HG03342 (cell line): ENCODE measurements at regions not wholly inside any gene's neighbourhood (a gene's known extent, or its start where the extent isn't known, plus 50 kb on each side); places are given as distances from the start of the nearest gene placed in this dataset.
A peak's percentile ranks its signal among the peaks of the same experiment; 100 is the strongest.
"Not testable (repeated sequence)": the region's sequence is repeated elsewhere in the genome, so short reads cannot be mapped to it uniquely, and the experiment has no call there.

Source experiments
- ATAC-seq: cut with Tn5 transposase; IDR thresholded peaks from one replicate; pipeline ENCODE4 v1.9.1; 2021; ENCODE audit warnings: mild to moderate bottlenecking, moderate library complexity; ENCODE audit not compliant: unreplicated experiment

DNA sequence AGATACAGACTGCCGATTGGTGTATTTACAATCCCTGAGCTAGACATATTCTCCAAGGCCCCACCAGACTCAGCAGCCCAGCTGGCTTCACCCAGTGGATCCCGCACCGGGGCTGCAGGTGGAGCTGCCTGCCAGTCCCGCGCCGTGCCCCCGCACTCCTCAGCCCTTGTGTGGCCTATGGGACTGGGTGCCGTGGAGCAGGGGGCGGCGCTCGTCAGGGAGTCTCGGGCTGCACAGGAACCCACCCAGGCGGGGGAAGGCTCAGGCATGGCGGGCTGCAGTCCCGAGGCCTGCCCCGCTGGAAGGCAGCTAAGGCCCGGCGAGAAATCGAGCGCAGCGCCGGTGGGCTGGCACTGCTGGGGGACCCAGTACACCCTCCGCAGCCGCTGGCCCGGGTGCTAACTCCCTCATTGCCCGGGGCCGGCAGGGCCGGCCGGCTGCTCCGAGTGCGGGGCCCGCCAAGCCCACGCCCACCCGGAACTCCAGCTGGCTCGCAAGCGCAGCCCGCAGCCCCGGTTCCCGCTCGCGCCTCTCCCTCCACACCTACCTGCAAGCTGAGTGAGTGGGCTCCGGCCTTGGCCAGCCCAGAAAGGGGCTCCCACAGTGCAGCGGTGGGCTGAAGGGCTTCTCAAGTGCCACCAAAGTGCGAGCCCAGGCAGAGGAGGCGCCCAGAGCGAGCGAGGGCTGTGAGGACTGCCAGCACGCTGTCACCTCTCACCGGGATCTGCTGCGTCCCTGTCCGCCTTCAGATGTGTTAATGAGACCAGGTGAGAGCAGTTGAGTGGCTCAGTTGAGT is 137.8 kb upstream of the LCORL start:
- ATAC-seq = not testable (repeated sequence)

DNA sequence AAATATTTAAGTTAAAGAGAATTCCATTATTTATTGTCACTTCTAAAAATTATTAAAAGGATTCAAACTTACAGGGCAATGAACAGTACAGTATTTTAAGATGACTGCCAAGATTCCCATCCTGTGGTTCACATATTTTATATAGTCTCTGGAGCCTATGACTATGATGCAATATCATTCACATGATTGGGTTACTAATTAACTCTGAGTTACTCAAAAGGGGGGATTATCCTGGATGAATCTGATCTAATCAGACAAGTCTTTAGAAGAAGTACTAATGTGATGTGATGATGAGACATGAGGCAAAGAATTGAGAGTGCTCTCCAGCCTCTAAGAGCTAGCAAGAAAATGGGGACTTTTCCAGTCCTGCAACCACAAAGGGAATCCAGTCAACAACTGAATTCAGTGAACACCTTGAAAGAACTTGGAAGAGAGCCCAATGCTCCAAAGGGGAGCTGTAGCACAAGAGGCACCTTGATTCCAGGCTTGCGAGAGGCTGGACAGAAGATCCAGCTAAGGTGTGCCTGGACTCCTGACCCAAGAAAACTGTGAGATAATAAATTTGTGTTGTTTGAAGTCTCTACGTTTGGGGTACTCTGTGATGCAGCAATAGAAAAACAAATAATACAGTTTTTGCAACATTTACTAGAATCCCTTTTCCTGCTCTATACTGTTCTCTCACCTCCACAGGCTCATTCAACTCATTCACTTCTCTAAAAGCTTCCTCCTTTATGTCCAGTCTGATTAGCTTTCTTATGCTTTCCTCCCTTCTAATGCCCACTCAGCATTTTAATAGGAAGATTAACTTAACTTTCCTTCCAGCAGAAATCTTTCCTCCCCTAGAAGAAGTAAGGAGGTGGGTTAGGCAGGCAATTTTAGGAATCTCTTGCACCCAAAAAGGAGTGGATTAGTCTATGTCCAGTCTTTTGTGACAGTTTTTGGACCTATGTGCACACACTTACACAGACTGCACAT is 133.8 kb upstream of the LCORL start:
- ATAC-seq = no peak

DNA sequence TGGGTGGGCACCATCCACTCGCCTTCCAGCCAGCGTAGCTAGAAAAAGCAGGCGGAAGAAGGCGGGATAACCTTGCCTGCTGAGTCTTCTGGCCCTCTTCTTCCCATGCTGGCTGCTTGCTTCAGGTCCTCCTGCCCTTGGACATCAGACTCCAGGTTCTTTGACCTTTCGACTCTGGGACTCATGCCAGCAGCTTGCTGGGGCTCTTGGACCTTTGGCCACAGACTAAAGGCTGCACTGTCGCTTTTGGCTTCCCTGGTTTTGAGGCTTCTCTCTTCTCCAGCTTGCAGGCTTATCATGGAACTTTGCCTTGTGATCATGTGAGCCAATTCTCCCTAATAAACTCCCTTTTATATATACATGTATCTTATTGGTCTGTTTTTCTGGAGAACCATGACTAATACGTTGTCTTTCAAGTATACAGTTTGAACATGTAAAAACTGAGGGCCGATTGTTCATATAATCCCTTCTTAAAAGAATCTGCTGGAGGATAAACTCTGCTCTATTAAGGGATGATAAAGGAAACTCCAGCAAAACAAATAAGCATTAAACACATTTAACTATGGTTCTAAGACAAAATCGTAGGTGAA is 116.6 kb upstream of the LCORL start:
- ATAC-seq = no peak

DNA sequence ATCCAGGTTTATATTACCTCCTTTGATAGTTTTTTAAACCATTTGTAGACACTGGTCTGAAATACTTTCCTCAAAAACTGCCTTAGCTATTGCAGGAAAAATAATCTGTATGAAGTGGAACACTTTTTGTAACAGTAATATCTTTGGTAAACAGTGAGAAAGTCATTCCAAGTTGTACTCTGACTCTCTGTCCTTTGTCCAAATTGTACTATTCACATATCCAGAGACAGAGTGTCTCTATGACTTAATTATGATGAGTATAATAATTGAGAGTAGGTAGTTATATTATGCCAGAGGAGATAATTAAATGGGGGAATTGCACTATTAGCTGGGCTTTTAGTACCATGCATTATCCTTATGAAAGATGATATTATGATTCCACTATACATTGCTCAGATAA is 112.6 kb upstream of the LCORL start:
- ATAC-seq = no peak

DNA sequence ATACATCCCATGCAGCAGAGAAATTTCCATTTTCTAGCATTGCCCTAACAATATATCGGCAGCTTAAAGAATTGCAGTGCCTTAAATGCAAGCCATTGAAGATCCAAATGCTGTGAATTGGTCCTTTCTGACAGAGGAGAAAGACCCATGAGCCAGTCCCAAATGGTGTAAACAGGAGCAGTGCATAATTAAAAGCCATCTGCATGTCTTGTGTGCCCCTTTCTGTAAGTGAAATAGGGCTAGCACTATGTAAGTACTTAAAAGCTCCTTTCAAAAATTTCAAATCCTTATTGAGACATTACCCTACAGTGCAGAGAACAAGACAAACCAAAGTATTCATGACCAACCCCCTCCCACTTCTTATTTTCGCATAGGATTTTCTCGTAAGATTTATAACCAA is 108.7 kb upstream of the LCORL start:
- no peak for ATAC-seq

DNA sequence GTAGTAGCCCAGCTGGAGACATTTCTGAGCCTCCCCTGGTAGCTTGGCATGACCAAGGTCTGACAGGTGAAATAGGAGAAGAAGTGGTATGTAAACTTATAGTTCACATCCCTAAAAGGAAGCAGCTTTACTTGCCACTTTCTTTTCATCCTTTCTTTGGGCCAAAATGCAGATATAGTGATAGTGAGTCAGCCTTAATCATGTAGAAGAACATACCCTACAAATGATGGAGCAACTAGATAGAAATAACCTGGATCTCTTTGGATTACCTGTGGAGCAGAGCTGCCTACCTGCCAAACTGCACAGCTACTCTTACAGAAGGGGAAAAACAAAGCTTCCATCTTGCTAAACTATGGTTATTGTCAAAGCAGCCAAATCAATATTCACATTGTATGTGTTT is 106.7 kb upstream of the LCORL start:
- no peak for ATAC-seq

DNA sequence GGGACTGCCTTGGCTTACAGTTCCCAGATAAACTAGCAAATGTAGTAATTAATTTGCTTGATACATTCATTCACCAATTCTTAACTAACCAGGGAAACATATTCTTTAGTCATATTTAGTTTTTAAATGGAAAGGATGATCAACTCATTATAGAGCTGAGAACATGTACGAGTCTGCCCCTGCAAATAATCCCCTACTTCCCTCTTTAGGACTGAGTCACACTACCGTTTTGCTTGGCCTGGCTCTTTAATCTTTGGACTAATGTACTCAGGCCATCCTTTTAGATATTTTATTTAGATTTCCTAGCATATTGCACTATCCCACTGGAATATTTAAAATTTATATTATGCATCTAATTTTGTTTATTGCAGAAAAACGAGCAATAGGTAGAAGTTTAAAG is 105.5 kb upstream of the LCORL start:
- no peak for ATAC-seq

DNA sequence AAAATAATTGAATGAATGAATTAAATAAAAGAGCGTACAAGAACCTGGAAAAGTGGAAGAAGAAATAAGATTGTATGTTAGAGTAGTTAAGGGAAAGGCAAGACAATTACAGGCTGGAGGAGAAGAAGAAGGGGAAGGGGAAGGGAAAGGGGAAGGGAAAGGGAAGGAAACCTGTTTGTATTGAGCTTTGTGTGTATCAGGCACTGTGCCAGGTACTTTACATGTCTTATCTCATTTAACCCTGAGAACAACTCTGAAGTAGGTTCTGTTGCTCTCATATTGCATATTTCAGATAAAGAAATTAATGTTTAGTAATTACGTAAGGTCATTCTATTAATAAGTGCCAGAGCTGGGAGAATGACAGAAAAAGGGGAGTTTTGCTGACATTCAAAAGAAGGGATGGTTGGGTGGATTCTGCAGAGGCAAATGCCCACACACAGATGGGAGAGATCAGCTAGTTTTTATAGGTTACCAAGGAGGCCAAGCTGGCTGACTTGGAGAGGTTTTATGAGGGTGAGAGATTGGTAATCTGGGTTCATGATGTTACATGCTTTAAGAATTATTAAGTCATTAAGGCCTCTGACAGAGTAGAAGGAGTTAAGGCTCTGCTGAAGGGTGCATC is 92.3 kb upstream of the LCORL start:
- no peak for ATAC-seq

DNA sequence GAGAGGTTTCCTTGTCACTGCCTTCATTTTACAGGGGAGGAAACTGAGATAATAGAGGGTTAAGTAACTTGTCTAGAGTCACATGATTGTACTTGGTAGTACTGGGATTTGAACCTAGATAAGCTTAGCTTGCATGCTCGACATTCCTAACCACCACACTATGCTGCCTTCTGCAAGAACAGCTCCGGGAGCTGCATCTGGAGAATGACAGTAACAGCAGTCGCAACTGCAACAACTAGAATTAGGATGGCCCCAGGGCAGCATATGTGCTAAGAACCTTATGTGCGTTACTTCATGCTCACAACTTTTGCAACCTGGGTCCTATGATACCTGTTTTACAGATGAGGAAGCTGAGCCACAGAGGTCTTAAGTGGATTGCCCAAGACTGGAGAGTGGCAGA is 89.5 kb upstream of the LCORL start:
- ATAC-seq = no peak

DNA sequence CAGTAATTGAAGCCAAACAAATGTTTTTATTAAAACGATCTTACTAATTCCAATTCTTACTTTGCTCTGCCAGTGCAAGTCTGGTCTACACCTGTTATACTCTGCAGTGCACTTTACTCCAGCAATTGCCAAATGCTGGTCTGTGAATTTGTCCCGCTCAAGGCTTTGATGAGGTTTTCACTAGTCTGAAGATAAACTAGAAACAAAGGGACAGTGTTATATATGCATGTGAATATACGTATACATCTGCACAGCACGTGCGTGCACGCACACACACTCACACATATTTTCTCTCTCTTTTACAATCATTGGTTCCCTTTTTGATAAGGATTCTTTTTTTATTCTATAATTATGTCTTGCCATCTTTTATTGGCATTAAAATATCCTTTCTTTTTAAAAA is 88.5 kb upstream of the LCORL start:
- ATAC-seq = no peak

DNA sequence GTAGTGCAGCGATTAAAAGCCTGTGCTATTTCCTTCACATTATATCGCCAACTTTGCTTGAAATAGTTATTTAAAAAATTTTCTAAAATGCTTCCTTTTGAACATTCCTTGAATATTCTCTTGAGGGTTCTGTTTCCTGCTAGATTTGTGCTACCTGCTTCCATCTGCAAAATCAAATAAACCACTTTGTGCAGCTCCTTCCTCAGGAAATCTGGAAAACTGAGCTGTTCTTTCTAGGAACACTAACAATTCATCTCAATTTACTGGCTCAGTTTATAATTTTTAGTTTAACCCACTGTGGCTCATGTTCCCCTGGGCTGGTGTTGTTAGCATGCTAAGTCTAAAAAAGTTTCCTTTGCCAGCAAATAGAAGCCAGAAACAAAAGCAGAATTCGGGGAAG is 88.1 kb upstream of the LCORL start:
- no peak for ATAC-seq

DNA sequence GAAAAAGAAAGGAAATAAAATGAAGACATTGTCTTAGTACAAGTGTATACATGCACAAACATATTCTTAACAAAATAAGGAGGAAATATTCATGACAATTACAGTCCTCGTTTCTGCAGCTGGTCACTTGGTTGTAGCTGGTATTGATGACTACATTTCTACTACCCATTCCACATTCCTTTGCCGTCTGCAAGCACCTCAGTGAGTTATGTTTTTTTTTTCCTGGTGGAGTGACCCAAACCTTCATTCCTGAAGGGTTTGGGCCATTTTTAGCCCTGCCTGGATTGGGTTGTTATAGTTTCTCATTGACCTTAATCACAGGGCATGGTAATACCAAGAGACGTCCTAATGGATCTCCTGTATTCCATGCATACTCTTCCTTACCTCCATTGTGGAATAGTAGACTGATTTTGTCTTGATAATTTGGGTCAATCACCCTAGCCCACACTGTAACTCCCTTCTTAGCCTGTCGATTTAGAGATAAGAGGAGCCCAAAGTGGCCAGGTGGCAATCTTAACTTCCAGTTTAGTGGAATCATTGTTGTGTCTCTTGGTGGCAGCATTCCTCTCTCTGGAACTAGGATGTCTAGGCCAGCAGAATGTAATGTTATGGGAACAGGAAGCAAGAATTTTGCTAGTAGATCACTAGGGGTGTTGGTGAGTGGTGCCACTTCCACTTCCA is 86.4 kb upstream of the LCORL start:
- ATAC-seq = not testable (repeated sequence)

DNA sequence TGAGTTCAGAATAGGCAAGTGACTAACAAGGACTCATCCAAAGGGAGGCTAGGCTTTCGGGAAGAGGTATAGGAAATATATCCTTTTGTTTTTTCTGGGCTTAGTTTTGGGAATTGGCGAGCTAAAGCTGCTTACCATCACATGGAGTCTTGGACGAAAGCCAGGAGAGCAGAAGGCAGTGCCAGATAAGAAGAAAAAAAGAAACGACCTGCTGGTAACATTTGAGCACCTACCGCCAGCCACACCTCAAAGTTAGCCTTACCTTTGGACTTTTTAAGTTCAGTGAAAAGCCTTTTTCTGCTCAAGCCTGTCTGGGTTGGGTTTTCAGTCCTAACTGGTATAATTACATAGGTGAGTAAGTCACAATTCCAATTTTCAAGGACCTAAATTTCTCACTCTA is 85.1 kb upstream of the LCORL start:
- no peak for ATAC-seq

DNA sequence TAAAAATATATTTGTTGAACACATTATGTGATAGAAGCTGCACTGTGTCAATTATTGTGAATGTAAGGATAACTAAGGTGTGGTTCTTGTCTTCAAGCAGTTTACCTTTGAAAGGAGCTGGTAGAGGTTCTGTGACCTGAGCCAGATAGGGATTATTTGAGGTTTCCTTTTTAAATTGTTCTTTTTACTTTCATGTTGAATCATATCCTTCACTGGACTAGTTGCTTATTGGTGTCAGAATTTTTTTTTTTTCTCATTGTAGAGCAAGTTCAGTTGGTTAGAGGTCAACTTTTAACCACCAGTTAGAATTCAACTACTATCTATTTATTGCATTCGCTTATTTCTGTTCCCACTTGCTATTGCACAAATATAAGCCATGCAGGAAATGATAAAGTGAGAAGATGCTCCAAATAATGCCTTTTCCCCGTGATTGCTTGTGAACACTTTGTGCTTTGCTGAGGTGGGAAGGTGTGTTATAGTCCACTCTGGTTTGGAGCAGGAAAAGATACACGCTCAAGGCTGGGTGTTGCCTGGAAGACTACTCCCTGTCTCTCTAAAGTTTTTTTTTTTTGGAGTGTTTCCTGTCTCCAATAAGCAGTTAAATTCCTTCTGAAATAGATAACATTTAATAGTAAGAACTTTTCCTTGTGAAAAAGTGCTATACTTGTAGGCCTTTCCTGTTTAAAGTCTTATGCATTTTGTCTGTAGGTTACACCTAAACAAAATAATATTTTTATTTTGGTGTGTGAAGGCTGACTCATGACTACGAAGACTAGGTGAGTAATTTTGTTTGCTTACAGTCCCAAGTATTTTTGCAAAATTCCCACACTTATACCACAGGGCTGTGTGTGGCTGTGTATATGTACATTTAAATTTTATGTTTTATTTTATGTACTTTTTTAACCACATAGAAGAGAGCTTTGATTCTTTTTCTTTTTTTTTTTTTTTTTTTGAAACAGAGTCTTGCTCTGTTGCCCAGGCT is 83.8 kb upstream of the LCORL start:
- peak; percentile 71 for ATAC-seq

DNA sequence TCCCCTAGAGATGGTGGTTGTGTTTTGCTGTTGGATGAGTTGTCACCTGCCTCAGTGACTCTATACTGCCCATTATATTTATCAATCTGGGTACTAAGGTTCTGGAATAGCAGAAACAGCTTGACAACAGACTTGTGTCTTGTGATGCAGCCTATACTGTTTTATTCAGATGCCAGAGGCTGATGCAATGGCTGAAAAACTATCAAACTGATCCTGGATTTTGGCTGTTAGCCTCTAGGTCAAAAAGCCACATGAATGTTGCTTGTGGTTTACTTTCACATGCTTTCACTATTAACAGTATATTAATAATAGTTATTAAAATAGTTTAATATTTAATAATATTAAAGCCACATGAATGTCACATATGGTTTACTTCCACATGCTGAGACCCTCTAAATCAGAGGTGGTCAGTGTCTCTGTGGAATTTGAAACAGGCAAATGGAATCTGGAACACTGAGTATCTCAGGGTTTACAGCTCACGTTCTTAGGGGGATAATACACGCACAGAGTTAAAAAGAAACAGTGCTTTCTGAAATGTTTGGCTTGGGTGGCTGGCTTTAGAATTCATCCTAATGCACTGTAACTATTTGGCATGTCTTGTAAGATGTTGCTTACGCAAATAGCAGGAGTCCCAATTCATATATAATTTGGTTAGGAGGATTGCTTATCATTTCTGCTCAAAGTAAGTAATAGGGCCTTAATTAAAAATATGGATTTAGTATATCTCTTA is 82.5 kb upstream of the LCORL start:
- ATAC-seq = no peak

DNA sequence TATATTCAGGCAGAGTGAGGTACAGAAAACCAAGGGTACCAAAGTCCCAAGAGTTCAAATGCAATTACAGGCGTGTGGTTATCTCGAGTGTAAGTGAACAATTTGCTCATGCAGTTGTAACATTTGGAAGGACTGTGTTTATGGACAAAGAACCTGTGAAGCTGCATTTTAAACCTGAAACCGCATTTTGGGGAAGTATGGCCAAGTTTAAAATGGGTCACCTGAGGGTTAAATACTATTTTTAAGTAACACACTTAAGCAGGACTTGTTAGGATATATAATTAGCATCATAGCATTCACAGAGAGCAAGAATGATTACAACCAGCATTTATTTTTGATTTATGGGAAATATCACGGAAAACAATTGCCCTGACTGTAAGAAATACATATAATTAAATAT is 79.1 kb upstream of the LCORL start:
- no peak for ATAC-seq

DNA sequence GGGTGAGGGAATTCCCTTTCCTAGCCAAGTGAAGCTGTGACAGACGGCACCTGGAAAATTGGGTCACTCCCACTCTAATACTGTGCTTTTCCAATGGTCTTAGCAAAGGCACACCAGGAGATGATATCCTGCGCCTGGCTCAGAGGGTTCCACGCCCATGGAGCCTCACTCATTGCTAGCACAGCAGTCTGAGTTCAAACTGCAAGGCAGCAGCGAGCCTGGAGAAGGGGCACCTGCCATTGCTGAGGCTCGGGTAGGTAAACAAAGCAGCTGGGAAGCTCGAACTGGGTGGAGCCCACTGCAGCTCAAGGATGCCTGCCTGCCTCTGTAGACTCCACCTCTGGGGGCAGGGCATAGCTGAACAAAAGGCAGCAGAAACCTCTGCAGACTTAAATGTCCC is 68.9 kb upstream of the LCORL start:
- ATAC-seq = not testable (repeated sequence)

DNA sequence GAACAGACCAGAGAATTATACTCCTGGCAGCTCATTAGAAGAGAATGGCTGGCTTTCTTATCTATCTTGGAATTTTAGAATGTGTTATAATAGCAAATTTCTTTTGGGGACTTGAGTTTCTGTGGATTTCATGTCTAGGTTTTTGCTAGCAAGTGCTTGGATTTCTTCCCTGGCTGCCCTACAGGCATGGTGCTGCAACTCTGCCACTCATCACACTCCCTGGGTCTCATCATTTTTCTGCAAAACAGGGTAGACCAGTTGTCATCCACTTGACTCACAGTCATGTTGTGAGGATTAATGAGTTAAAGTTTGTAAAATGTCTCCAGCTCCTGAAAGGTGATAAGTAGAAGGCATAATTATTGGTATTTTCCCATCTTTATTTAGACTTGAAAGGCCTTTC is 60.7 kb upstream of the LCORL start:
- ATAC-seq = no peak

DNA sequence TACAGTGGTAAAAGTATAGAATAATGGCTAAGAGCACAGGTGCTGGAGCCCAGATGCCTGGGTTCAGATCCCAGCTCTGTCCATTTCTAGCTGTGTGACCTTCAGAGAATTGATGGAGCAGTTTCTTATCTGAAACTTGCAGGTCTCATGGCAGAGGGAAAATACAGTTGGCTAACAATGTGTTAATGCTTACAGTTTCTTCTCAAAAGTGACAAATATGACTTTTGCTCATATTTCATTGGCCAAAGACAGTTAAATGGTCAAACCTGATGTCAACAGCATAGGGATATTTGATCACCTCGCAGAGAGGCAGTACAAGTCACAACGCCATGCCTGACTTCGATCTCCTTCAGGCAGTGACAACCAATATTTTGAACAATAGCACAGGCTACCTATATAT is 60.2 kb upstream of the LCORL start:
- no peak for ATAC-seq
